Stimulated activated CD8-positive, alpha-beta memory T cell treated with anti-CD3 and anti-CD28 coated beads, Interleukin-15, amount 100 ng/mL, for 48 hours (primary cell): ENCODE measurements at regions not wholly inside any gene's neighbourhood (a gene's known extent, or its start where the extent isn't known, plus 50 kb on each side); places are given as distances from the start of the nearest gene placed in this dataset.
"Not testable (repeated sequence)": the region's sequence is repeated elsewhere in the genome, so short reads cannot be mapped to it uniquely, and the experiment has no call there.

Experiments used
- DNase-seq, 2 donors: peaks; one replicate each; pipeline ENCODE4 v3.0.0-alpha.2; 2020; ENCODE audit warnings: low read depth in 2 of 2

GRCh38 chr4:189090174-189090814 is 850.4 kb upstream of the FRG1 start:
- no peak for DNase-seq

DNA sequence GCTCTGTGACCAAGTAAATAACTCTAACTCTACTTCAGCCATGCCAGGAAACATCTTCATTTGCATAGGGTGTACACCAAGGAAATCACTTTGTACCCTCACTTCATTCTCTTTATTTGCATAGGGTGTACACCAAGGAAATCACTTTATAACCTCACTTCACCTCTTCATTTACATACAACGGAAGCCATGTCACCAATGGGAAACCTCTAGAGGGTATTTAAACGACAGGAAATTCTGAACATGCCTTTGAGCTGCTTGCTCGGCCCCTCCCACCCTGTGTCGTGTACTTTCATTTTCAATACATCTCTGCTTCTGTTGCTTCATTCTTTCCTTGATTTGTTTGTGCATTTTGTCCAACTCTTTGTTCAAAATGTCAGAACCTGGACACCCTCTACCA is 848.1 kb upstream of the FRG1 start:
- no peak for DNase-seq

DNA sequence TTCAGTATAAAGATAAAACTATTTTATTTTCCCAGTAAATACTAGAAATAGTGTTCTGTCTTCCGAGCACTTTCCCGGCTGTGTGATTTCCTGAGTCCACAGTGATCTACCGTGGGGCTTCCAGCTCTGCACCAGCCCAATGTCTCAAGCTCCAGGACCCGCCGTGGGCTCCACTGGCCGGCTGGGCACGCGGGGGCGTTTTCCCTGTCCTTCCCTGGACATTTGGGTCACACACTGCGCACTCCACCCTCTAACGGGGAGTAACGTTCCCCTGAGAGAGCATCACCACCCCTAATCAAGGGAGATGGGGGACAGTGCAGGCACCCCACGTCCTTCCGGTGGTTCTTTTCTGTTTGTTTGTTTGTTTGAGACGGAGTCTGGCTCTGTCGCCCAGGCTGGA is 844.6 kb upstream of the FRG1 start:
- DNase-seq, result no peak

- DNase-seq, result no peak
These were observed 844.0 kb upstream of the FRG1 start for GRCh38 chr4:189096717-189097116.

DNA sequence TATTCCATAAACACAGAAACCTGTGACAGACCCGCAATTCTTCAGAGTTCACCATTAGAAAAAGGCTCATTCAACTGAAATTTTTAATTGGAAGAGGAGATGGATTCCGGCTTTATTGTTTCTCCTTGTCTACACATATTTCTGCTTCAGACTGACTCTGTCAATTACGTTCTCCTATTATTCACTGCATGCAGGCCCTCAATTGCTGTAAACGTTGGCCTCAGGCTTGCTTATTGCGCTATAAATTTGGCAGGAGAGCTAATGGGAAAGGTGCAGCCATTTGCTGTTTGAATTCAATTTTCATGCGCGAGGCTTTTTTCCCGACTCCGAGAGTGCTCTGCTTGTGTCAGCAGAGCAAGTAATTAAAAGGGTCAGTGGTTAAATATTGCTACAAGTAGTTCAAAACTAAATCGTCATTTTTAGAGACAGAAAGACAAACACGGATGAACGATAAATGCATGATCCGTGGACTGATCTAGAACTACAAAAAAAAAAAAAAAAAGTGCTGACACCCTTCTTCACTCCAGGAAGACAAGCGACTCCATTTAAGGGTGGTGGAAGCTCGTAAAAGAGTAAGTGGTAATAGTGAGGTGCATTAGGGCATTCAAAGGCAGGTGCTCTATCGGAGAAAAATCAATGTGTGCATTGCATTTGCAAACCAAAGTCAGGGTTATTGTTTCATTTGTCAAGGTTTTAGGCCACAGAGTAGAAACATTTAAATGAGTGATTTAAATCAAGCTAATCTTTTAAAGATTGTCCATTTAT is 841.6 kb upstream of the FRG1 start:
- DNase-seq, result no peak

DNA sequence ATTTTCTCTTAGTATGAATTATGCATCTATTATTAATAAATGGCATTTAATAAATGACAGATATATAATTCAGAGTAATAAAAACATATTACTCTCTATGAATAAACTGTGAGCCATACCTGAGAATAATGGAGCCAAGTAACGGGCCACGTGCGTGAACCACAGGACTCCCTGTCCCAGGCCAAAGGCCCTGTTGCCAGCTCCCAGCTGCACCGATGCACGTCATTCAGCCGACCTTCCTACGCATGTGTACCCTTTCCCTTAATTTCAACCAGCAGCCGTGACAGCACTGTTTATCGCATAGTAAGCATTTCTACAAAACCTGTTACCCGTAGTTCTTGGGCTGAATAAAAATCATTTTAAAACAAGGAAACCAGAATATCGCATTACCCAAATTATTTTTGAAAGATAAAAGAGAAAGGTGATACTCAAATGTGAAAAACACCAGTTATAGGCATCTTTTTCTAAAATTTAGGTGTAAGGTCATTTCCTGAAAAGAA is 827.2 kb upstream of the FRG1 start:
- DNase-seq, result no peak

GRCh38 chr4:189117426-189117825 is 823.2 kb upstream of the FRG1 start:
- no peak for DNase-seq

DNA sequence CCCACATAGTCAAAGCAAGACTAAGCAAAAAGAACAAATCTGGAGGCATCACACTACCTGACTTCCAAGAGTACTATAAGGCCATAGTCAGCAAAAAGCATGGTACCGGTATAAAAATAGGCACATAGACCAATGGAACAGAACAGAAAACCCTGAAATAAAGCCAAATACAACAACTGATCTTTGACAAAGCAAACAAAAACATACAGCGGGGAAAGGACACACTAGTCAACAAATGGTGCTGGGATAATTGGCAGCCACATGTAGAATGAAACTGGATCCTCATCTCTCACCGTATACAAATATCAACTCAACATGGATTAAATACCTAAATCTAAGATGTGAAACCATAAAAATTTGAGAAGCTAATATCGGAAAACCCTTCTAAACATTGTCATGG is 819.3 kb upstream of the FRG1 start:
- no peak for DNase-seq

GRCh38 chr4:189124149-189124758 is 816.4 kb upstream of the FRG1 start:
- DNase-seq, result no peak

DNA sequence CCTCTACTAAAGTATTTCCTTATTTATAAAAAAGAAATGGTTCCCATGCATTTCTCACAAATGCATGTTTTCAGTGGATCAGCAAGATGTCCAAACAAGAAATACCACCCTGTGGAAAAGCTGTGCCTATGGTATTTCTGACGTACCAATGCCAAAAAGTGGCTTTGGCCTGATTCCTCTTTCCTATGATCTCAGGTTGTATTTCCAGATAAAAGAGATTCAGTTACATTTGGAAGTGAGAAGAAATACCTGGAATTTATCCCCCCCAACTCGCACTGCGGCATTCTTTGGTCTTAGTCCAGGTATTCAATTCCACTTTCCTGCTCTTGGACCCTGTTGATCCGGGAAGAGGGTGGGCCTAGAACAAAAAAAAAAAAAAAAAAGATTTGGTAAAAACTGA is 815.9 kb upstream of the FRG1 start:
- DNase-seq, result no peak

DNA sequence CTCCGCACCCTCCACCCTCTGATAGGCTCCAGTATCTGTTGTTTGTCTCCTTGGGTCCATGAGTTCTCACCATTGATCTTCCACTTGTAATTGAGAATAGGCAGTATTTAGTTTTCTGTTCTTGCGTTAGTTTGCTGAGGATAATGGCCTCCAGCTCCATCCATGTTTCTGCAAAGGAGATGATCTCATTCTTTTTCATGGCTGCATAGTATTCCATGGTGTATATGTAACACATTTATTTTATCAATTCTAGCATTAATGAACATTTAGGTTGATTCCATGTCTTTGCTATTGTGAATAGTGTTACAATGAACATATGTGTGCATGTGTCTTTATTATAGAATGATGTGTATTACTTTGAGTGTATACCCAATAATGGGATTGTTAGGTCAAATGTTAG is 814.6 kb upstream of the FRG1 start:
- DNase-seq, result no peak

GRCh38 chr4:189128341-189128740 is 812.3 kb upstream of the FRG1 start:
- no peak for DNase-seq

GRCh38 chr4:189129044-189129694 is 811.5 kb upstream of the FRG1 start:
- no peak for DNase-seq

DNA sequence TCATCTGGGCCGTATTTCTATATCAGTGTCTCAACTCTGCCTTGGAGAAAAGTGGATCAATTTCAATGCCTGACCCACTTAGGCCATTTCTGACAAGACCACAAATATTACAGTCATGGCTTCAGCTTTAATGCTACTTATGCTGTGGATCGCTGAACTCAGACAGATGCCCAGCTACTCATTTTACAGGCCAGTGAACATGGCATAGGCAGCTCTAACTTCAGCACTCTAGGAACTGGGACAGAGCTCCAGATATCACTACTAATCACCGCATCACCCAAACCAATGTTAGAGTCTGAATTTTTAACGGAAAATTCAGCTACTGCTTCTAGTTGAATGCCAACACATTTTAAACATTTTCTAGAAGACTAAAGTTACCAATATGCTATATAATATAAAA is 809.6 kb upstream of the FRG1 start:
- no peak for DNase-seq

DNA sequence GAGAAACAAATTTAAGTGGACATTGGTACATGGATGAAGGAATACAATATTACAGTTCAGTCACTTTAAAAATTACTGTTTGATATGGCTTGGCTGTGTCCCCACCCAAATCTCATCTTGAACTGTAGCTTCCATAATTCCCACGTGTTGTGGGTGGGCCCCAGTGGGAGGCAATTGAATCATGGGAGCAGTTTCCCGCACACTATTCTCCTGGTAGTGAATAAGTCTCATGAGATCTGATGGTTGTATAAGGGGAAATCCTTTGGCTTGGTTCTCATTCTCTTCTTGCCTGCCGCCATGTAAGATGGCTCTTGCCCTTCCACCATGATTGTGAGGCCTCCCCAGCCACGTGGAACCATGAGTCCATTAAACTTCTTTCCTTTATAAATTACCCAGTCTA is 804.2 kb upstream of the FRG1 start:
- DNase-seq, result no peak

- DNase-seq, result no peak
These were observed 797.3 kb upstream of the FRG1 start for GRCh38 chr4:189143263-189143952.

- no peak for DNase-seq
These were observed 793.4 kb upstream of the FRG1 start for GRCh38 chr4:189147005-189147929.

- not testable (repeated sequence) for DNase-seq
These were observed 785.6 kb upstream of the FRG1 start for GRCh38 chr4:189155083-189155482.

GRCh38 chr4:189162073-189162789 is 778.4 kb upstream of the FRG1 start:
- no peak for DNase-seq

DNA sequence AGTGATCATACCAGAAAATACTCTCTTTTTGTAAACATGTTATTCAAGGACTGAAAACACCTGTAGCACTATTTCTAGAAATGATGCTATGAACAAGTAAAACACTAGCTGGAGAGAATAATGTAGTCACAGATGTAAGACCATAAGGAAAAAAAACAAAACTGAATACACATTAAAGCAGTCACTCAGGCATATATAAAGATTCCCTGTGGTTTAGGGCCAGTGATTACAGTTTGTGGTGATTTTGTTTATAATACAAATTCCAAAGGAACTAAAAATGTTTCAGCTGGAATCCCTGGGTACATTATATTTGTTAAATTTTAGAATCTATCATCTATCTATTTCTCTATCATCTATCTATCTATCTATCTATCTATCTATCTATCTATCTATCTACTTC is 777.8 kb upstream of the FRG1 start:
- DNase-seq, result no peak
